Kidney glomerular epithelial cell (primary cell): ENCODE measurements at regions not wholly inside any gene's neighbourhood (a gene's known extent, or its start where the extent isn't known, plus 50 kb on each side); places are given as distances from the start of the nearest gene placed in this dataset.
A peak's percentile ranks its signal among the peaks of the same experiment; 100 is the strongest.
"Not testable (repeated sequence)": the region's sequence is repeated elsewhere in the genome, so short reads cannot be mapped to it uniquely, and the experiment has no call there.

Source experiments
- DNase-seq: peaks from one replicate; lab custom pipeline; 2025; lab: John Stamatoyannopoulos, UW

- DNase-seq, result no peak
Observed at GRCh38 chr15:62218841-62219240, 53.8 kb upstream of the C2CD4B start.

GRCh38 chr15:62219799-62220198 lies 54.7 kb upstream of the C2CD4B start:
- no peak for DNase-seq

GRCh38 chr15:62223020-62223419 lies 57.9 kb upstream of the C2CD4B start:
- DNase-seq, result no peak

- DNase-seq, result no peak
Observed at GRCh38 chr15:62228604-62229003, 63.5 kb upstream of the C2CD4B start.

DNA sequence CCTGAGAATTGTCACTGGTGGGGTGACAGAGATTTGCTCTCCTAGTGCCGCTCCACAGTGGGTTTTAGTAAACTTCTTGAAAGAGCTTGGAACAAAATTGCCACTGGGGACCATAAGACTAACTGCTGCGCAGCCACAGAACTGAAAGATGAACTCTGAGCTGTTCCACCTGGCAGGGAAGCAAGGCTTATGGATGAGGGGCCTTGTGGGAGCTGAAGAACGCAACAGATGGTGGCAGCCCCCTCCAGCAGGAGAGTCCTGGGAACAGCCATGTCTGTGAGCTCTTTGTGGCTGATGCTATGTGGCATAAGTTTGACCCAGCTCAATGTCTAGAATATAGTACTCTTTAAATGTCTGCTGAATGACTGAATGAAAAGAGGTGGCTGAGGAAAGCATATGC lies 66.8 kb upstream of the C2CD4B start:
- DNase-seq, result no peak

DNA sequence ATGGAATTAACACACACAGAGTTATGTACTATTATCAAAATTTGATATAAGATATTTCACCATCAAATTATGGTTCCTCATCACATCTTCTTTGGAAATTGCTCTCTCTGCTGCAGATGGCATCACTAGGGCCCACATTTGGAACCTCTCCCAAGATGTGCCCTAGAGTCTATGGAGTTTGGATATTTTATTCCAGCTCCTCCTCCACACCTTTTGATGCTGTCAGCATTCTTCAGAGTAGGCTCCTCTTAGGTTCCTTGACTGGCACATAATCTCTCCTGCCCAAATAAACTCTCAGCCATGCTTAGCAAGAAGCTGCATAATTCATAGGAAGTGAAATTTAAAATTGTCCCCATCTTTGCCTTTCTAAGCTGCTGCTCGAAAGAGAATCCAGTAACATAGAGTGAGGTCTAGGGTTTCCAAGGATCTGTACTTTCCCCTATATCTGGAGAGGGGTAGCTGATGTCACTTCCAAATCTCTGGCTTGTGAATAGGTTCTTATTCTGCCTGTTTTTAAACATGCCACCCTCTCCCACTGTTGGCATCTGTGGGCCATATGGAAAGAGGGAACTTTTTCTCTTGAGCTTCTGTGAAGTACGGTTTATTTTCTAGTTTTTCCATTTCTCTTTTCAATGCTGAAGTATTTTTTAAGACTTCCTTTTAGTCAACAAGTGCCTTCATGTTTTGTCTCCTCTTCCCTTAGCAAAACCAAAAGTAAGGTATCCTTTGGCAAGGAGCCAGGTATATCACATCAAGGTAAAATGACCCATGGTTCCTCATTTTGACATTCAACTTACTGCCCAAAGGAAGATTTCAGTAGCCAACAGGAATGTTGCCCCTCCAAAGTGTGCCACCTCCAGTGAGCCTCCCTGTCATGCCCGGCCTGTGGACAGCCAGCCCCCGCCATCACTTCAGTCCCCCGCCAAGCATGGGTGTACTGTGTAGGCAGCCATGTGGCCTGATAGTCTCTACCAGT lies 75.3 kb upstream of the C2CD4B start:
- no peak for DNase-seq

DNA sequence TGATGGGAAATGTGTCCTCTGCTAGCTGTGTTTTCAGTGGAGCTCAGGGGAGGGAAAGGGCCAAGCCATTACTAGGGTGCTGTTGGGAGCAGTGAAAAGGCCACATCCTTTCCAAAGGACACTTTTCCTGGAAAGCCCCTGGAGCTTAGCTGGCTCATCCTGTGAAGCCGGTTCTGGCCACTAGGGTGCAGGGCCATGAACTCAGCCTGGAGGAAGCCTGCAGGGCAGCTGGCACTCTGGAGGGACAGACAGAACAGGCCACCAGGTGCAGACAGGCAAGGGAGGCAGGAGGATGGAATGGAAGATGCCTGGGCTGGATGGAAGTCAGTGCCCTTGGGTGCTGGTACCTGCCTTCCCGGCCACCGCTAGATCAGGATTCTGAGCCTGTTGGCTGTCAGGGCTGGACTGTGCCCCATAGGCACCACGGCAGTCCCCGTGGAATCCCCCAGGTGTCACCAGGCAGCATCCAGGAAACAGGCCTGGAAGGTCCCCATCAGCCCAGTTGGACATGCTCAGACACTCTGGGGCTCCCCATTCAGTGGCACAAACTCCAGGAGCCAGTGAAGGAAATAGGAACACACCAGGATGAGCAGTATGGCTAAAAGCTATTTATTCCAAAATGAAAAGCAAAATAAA lies 76.2 kb upstream of the C2CD4B start:
- DNase-seq, result no peak

GRCh38 chr15:62242999-62243398 lies 77.9 kb upstream of the C2CD4B start:
- DNase-seq, result no peak

DNA sequence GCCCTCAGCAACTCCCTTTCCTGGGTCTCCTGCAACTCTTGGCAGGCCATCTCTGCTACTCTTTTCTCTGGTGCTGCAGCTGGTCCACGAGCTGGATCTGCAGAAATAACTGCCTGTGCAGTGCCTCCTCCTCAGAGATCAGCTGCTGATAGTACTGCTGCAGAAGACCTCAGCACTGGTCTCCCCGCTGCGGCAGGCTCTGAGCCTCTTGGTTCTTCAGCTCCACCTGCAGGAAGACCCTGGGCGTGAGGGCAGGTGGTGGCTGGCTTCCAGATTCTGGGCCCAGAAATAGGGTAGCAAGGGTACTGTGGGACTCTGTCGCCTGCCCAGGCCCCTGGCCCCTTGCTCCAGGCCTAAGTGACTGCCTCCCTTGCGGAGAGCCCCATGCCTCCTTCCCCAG lies 79.7 kb upstream of the C2CD4B start:
- no peak for DNase-seq

DNA sequence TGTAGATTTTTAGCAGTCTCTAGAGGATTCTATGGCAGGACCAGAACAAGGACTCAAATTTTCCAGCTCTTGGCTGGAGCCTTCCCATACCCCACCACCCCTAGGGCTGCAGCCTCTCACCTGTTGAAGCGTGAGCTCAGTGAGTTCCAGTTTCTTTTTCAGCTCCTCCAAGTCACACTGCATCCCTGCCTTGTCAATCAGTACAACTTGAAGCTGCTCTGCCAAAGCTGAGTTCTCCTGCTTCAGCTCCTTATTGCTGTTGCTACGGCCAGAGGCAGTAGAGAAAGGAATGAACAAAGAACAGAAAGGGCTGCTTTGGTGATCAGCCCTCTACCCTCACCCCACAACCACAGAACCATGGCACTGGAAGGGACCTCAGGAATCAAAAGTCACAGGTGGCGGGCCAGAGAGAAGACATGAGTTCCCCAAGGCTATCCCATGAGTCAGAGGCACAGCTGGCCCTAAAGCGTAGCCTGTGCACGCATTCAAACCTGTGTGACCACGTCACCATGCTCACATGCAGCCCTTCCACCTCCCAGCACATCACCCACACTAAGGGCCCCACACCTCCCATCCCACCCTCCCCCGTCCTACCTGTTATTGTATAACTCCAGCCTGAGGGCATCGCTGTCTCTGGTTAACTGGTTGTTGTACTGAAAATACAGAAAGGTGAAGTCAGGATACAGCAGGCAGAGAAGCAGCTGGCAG lies 83.3 kb upstream of the C2CD4B start:
- DNase-seq, result no peak

DNA sequence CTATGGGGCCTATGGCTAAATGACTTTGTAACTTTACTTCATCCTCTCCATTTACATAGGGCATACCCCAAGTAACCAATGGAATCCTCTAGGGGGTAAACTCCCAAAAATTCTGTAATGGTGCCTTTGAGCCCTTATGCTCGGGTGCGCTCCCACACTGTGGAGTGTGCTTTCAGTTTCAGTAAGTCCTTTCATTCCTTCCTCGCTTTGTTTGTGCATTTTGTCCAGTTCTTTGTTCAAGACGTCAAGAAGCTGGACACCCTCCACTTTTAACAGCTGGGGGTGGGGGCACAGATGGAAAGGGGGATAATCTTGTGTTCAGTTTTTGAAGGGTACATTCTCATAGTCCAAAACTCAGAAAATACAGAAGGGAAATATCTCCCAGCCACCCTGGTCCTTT lies 84.4 kb upstream of the C2CD4B start:
- no peak for DNase-seq

DNA sequence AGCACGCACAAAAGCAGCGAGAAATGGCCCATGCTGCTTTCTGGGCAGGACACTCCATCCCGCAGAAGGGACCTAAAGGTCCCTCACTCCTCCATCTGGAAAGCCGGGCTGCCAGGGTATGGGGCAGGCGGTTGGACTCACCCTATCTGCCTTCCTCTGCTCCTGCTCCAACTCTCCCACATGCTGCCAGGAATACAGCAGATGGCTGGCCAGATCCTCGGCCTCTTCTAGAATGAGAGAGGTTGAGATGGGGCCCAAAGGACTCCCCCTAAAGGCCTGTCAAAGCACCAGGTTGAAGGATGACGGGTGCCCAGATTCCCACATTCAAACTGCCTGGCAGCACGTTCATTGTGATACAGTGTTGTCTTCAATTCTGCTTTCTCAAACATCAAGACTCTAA lies 85.1 kb upstream of the C2CD4B start:
- DNase-seq, result no peak

DNA sequence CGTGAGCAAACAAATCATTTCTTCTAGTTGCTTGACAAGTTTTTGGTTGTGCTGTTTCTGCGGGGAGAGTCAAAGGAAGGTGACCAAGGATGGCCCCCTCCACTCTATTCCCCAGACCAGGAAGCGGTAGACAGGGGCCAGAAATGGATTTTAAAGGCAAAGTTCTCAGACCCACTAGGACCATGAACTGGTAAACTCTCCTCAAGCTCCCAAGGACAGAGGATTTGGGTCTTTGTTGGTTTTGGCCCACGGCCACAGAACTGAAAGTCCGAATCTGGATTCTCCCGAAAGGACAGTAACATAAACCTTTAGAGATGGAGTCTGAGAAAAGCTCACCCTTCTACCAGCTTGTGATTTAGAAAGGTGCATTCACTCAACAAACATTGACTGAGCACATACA lies 85.9 kb upstream of the C2CD4B start:
- DNase-seq, result no peak

DNA sequence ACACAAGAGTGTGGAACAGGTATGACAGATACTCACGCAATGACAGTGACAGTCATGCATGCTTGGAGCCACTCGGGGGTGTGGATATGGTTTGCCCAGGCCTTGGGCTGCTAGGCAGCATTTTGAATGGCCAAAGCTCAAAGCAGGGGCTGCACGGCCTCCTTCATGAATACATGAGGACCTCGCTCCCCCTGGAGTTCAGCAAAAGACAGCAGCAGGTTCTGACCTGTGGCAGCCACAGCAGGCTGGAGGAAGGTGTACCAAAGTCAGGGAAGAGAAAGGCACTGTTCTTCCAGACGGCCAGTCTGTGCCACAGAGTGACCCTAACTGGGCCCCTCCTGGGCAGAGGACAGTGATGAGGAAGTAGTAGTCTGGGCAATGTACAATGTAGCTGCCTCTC lies 88.2 kb upstream of the C2CD4B start:
- DNase-seq, result no peak

DNA sequence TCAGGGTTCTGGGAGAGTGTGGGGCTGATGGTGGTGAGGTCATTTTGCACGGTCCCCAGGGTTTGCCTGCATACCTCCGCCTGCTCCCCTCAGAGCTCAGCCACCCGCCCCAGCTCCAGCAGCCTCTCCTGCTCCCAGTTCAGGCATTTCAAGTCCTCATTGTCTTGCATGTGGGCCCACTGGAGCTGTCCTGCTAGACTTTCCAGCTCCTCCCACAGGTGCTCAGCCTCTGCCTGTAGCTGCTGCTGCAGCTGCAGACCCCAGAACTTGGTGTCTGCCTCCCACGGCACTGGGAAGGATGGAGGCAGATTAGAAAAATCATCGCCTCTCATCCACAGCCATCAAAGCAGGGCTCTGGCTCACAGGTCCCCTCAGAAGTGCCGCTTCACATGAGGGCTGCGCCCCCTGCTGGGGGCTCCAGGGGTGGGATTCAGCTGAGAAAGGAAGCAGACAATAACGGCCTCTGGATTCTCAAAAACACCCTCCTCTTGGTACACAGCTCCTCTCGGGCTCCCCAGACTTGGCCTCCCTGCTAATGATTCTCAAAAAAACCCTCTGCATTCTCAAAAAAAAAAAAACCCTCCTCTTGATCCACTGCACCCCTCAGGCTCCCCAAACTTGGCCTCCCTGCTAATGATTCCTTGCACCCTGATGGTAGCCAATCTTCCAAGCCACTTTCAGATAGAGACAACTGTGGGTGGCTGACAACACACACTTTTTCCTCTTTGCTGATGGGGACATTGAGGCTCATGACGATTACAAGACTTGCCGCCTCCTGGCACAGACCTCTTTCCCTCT lies 89.3 kb upstream of the C2CD4B start:
- DNase-seq, result peak; percentile 46

GRCh38 chr15:62256430-62256829 lies 91.3 kb upstream of the C2CD4B start:
- DNase-seq, result not testable (repeated sequence)

DNA sequence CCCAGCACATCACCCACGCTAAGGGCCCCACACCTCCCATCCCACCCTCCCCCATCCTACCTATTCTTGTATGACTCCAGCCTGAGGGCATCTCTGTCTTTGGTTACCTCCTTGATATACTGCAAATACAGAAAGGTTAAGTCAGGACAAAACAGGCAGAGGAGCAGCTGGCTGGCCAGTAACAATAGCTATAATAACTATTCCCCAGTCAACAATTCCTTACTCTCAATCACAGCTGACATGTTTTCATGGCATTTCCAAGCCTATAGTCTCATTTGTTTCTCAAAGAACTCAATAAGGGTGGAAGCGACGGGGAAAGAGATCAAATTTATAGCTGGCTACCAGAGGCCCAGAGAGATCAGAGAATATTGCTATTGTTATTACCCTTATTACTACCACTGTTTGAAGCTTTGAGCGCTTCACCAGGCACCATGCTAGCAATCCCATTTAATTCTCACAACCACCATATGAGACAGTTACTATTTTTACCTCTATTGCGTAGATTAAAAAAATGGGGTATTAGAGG lies 93.0 kb upstream of the C2CD4B start:
- DNase-seq, result no peak

GRCh38 chr15:62262305-62262941 lies 97.3 kb upstream of the C2CD4B start:
- DNase-seq, result no peak

- no peak for DNase-seq
Observed at GRCh38 chr15:62264196-62264595, 99.1 kb upstream of the C2CD4B start.

DNA sequence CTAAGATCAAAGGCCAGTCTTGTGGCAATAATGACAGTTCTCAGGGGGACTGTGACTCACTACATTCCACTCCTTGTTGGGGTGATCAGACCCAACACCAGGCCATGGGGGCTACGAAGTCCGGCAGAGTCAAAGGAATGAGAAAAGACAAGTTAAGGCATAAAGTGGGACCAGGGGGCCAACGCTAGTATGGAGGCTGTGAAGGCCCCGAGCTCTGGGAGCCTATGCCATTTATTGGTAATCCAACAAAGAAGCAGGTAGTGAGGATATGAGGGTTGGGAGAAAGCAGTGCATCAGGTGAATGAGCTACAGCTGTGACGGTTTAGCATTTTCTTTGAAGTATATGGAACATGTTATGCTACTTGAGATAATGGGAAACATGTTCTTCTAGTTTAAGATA lies 104.4 kb upstream of the C2CD4B start:
- no peak for DNase-seq

GRCh38 chr15:62270216-62270921 lies 105.3 kb upstream of the C2CD4B start:
- DNase-seq, result no peak
